HG02981 (cell line): ENCODE measurements at regions not wholly inside any gene's neighbourhood (a gene's known extent, or its start where the extent isn't known, plus 50 kb on each side); places are given as distances from the start of the nearest gene placed in this dataset.
A peak's percentile ranks its signal among the peaks of the same experiment; 100 is the strongest.
"Not testable (repeated sequence)": the region's sequence is repeated elsewhere in the genome, so short reads cannot be mapped to it uniquely, and the experiment has no call there.

Source experiments
- ATAC-seq: cut with Tn5 transposase; IDR thresholded peaks from one replicate; pipeline ENCODE4 v1.9.1; 2021; ENCODE audit warnings: mild to moderate bottlenecking, moderate library complexity; ENCODE audit not compliant: unreplicated experiment

DNA sequence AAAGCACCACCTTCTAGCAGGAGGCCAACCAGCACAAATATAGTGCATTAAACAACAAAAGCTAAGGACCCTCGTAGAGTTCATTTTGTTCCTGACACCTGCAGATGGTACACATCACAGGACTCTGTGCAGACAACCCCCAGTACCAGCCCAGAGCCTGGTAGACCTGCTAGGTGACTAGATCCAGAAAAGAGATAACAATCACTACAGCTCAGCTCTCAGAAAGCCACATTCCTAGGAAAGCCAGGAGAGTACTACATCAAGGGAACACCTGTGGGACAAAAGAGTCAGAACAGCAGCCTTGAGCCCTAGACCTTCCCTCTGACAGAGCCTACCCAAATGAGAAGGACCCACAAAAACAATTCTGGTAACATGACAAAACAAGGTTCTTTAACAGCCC, 344.7 kb upstream of the PTBP2 start:
- ATAC-seq = no peak

DNA sequence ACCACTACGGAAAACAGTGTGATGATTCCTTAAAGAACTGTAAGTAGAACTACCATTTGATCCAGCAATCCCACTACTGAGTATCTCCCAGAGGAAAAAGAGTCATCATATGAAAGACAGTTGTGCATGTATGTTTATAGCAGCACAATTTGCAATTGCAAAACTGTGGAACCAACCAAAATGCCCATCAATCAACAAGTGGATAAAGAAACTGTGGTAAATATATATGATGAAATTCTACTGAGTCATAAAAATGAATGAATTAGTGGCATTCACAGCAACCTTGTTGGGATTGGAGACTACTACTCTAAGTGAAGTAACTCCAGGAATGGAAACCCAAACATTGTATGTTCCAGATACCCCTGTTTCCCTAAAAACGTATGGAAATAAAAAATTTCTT, 337.0 kb upstream of the PTBP2 start:
- ATAC-seq = no peak

DNA sequence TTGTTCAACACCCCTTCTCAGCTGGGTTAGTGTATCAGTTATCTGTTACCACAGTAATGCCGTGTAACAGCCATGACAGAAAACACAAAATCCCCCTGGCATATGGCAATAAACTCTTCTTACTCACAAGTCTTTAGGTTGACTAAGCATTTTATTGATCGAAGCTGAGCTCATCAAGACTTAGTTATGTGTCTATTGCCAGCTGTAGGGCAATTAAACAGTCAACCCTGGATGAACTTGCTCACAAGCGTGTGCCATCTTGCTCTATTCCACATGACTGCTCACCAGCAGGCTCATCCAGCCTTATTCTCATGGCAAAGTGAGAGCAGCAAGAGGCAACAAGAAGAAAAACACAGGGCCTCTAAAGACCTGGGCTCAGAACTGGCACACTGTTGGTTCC, 333.8 kb upstream of the PTBP2 start:
- no peak for ATAC-seq

DNA sequence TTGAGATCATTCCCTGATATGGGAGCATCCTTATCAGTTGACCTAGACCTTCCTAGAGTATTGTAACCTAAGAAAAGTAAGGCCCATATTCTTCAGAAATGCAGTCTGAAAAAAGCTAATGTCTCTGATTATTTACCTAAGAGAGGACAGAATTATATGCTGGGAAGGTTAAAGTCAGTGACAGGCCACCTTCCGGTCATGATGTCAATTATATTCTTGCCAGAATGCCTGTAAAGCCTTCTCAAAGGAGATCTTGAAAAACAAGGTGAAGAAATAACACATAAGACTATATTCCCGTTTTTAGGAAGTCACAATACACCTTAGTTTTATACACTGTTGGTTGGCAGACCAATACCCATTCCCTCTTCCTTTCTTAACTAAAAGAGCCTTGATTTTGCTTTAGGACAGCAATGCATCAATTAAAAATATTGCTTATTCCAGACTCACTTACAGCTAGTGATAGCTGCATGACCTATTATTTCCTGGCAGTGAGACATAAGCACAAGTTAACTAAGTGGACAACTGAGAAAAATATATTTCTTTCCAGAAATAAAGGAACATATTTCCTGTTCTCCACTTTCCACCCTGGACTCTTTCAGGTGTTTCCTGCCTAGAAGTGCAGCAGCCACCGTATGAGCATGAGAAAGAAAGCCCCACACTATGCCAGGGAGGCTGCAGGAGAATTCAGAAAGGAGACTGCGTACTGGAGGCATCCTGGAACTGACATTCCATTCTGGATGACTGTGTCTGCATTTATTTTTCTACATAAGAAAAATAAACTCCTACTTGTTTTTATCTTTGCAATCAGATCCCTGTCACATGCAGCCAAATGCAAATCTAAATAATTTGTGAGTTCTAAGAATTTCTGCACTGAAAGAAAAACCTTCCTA, 332.9 kb upstream of the PTBP2 start:
- no peak for ATAC-seq

DNA sequence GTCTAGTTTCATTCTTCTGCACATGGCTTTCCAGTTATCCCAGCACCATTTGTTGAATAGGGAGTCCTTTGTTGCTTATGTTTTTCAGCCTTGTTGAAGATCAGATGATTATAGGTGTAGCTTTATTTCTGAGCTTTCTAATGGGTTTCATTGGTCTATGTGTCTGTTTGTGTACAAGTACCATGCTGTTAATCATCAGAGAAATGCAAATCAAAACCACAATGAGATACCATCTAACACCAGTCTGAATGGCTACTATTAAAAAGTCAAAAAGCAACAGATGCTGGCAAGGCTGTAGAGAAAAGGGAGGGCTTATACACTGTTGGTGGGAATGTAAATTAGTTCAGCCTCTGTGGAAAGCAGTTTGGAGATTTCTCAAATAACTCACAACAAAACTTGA, 321.5 kb upstream of the PTBP2 start:
- ATAC-seq = no peak

DNA sequence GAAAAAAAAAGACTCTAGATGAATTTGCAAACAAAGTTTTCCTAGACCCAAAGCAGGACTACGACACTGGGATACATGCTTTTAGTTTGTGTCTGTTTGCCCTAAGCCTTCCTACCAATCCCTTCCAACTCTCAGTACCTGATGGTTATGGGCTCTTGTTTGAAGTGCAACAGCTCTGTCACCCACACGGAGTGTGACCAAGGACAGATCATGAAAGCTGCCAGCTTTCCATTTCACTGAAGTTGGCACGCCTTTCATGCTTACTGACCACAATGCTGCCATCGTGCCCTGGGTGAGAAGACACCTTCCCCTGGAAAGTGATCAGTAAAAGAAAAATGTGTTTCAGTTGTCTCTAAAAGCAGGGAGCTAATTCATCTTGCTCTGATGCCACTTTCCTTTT, 312.5 kb upstream of the PTBP2 start:
- ATAC-seq = no peak

DNA sequence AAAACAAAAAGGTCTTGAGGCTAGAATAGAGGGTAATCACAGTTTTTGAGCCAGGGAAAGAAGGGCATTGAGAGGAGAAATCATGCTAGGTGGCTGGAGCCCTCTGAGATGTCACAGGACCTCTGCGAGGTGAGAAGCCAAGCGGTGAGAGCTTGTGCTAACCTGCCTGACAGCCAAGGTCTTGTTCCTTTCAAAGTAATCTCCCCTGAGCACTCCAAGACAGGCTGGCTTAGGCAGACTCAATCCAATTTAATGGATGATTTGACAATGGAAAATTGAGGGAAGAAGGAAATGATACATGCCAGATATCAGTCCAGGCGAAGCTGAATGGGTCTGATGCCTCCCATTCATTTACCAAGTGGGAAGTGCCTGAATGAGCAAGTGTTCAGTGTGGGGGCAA, 311.9 kb upstream of the PTBP2 start:
- ATAC-seq = no peak

DNA sequence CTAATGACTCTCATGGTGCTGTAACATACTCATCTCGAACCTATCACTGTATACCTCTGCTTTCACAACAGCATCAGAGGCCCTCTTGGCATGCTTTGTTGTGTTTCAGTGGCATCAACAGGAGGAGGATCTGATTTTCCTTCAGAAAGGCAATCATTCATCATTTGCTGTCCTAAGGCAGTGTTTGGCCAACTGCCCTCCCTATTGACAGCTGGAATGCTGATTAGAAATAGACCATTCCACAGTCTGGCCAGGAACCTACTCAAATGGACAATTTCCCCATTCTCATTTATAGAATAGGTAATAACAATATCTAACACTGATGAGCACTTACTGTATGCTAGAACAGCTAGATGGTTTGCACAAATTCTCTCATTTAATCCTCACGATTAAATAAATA, 310.6 kb upstream of the PTBP2 start:
- no peak for ATAC-seq

DNA sequence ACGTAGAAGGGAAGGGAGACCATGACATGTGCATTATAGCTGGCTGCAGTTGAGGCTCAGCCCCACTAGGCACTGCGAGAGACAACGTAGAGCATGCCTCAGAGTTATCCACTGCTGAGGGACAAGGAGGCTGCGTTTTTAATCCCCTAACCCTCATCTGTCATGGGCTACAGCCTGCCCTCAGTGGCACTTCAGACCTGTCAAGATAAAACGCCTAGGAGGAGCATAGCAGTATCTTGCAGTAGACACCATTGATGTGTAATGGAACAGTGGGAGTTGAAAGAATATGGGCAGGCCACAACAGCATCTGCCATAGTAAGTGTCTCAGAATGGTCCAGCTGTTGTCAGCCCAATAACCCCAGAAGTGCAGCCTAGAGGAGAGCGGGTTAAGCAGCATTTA, 307.0 kb upstream of the PTBP2 start:
- ATAC-seq = no peak

DNA sequence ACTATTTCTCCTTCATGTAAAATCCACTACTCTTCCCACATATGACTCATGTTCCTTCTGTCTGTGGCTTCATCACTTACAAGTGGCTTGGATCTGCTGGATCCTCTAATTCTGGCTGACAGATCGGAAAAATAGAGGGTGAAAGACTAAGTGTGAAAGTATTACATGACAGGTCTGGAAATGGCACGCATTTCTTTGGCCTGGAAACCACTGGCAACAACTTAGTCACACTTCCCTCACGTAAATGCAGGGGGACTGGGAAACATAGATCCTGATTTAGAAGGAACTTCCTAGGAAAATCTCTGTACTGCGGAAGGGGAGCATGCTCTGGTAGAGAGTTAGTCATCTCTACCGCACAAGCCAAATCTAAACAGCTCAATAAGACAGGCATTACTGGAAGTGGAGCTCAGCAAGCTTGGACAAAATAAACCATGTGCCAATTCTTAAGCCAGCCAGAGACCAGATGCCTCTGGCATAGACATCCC, 305.4 kb upstream of the PTBP2 start:
- no peak for ATAC-seq

DNA sequence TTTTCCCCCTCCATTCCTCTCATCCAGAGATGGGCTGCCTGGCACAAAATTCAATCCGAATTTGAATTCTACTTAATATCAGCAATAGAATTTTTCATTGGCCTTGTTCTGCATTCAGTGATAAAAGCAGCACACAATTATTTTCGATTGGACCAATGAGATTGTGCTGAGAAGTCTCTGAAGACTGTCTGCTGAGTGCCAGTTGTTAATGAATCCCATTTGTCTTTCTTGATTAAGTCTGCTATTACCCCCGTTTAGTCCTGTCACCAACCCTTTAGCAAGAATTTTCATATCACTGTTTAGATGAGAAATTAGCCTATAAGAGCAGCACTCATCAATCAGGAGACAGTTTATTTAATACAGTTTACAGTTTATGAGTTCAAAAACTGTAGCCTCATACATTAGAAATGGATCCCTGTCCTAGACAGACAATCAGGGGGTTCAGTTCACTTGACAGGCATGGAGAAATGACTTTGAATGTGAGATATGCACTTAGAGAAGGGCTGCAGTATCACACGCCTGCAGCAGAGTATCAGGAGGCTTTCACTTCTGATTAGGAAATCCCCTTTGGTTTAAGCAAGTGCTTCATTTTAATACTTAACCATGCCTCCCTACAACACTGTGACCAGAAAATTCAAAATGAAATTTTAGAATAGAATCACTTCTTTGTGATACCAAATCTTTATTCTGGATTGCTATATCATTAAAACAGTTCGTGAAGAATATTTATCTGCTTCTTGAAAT, 304.7 kb upstream of the PTBP2 start:
- ATAC-seq = peak; percentile 98

DNA sequence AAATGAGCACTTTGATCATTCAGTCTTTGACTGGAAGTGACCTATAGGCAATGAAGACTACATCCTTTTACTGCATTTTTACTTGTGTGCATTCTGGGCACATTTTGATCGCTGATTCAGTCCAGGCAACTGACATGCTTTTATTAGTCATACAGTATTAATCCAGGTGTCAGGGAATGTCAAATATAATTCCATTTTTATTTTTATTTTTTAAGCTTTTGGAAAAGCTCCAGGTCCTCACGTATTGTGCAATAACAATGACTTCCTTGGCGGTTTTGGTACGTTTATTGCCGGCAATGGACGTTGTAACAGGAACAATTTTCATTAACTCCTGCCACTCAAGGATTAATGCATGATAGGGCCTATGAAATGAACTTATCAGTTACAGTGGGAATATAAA, 302.6 kb upstream of the PTBP2 start:
- ATAC-seq = no peak

DNA sequence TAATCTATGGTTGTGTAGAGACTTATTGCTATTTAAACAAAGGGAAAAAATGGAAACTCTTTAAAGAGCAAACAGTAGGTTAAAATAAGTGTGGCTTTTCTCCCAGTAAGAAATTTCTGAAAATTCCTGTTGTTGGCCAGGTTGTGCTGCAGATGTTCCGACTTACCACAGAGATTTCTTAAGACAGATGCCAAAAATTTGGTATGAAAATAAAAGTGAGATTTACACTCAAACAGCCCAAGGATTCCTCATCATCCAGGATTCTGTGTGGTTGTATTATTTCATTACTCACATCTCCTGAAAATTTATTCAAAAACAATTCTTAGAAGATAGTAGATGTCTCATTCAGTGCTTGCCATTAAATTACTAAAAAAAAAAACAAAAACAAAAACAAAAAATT, 296.7 kb upstream of the PTBP2 start:
- no peak for ATAC-seq

DNA sequence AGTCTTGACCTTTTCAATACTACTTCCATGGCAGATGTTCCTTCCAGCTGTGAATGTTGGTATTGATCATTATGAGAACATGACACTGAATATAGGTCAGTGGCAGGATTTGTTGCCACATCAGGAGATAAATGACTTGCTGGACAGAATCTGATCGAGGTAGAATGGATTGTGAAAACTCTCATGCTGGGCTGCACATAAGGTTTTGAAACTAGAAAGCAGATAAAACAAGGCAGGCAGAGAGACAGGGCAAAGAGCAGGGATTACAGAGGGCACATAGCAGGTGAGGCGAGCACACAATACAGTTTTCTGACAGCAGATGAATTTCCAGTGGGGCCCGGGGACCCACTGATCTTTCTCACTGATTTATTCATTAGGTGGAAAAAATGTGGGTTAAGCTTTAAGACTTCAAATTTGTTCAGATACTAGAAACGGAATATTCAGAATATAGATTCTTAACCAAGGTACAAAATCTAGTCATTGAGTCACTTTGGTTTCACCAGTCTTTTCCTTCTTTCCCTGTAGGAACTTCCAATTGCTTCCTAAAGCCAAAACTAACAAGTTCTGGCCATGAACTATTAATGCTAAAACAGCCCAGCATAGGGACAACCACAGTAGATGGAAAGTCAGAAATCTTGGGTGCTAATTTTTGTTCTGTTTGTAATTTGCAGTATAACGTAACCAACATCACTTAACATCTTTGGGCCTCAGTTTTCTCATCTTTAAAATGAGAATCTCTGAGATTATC, 296.0 kb upstream of the PTBP2 start:
- ATAC-seq = no peak

DNA sequence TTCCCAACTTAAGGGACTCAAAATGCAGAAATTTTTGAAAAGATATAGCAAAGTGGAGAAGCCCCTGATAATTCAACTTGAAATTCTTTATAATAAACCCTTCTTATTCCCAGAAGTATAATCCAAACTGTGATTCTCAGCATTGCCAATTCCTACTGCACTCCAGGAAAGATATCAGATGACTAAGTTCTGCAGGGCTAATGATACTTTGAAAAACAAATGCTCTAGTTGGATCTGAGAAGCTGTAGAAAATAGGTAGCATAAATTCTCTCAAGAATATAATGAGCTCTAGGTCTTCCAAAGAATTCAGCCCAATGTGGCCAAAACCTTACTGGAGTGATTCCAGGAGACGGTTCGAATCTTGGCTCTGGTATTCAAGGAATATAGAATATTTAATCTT, 294.0 kb upstream of the PTBP2 start:
- no peak for ATAC-seq

DNA sequence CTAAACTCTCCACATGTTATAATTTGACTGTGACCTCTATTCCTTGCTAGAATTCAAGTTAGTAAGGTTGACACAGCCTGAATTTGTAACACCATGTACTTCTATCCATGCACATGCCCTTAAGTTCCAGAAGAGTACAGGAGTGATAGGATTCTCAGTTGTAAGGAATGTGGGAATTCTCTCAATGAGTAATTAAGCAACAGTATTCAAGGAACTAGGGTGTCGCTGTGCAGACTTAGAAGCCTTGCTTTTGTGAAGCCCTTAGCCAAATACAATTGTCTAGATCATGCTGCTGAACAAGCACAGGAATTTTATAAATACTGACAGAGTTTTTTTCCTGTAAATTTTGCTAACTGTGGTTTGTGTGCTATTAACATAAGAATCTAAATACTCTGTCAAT, 276.3 kb upstream of the PTBP2 start:
- no peak for ATAC-seq

DNA sequence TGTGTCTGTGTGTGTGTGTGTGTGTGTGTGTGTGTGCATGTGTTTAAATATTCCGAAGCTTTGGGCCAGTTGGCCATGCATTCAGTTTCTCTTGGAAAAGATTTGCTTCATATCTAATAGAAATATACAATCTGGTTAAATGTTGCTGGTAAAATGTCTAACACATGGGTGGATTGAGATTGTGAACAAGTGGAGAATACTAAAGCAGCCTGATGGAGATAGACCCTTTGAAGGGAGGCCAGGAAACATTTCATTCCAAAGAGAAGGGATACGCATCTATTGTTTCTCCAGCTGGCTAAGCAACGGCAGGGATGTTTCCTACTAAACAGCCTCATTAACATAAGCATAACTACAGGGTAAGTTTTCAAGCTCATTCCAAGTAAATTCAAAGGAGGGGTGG, 257.5 kb upstream of the PTBP2 start:
- no peak for ATAC-seq

DNA sequence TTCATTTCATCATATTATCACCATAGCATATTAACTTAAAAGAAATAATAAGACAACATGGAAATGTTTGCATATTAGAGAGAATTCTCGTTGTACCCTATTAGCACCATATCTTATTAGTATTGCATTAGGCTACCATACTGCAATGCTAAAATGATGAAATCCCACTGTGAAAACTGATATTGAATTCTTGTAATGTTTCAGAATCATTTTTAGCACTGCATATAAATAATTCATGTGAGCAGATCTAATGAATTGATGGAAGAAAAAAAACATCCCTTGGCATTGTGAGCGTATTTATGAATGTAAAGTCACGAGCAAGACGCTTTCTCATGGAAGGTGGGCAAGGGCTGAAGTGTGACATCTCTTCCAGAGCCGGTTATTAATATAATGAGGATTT, 257.1 kb upstream of the PTBP2 start:
- no peak for ATAC-seq

DNA sequence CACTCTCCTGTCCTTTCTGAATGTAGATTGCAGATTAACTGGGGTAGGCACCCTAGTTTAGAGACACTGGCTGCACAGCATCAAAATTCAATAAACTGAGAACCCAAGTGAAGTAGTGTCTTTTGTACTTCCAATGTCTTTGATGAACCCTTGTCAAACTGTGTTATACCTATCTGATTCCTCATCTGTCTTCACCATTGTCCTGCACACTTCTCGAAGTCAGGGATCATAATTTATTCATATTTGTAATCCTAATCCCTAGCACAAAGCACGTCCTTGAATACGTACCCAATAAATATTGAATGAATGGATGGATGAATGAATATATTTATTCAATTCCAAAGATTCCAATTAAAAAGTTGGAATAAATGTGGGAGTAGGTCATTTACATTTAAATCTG, 256.6 kb upstream of the PTBP2 start:
- ATAC-seq = no peak

DNA sequence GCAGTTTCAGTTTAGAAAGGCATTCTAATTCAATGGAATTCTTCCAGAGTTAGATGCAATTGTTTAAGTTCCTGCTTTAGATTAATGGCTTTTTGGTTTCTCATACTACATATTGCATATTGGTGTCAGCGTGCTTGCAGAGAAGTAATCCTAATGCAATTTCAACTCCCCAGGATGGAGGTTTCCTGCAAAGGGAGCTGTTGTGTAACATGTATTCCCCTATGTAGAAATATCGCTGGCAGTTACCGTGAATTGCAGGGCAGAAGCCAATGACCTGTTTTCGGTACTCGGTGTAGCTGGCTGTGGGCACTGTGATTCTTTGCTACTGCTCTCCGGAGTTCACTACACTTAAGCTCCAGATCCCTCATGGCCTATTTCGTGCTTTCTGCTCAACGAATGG, 256.1 kb upstream of the PTBP2 start:
- ATAC-seq = no peak

DNA sequence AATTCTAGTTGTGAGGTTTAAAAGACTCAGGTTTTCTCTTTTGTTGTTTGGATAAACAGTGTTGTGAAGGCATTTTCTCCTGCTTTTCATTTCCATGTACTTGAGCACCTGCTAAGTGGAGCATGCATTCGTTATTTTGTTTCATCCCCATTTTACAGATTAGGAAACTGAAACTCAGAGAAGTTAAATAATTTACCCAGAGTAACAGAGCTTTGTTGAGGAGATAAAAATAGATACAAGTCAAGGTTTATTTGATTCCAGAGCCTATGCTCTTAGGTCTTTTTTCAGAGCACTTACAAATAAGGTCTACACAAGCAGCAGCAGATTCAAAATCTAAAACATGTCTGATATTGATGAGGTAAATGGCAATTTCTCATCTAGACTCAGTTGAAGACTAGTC, 254.7 kb upstream of the PTBP2 start:
- ATAC-seq = no peak

DNA sequence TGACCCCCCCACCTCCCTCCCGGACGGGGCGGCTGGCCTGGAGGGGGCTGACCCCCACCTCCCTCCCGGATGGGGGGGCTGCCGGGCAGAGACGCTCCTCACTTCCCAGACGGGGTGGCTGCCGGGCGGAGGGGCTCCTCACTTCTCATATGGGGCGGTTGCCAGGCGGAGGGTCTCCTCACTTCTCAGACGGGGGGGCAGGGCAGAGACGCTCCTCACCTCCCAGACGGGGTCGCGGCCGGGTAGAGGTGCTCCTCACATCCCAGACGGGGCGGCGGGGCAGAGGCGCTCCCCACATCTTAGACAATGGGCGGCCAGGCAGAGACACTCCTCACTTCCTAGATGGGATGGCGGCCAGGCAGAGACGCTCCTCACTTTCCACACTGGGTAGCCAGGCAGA, 251.9 kb upstream of the PTBP2 start:
- ATAC-seq = not testable (repeated sequence)
